ENCODE measurements at regions not wholly inside any gene's neighbourhood (a gene's known extent, or its start where the extent isn't known, plus 50 kb on each side); places are given as distances from the start of the nearest gene placed in this dataset.

DNA sequence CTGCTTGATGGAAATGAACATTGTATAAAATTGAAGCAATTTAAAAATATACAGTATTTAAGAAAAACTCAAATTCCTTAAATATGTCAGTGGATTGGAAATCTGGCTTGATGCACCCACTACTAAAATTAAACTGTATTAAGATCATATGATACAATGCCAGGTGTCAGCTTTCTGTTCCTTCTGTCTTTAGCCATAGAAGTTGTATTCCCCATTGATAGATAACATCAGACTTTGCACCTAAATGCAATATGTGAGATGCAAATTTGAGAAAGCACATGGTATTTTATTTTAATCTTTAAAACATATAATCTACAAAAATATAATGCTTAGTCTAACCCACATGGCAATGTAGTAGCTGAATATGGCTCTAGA is 697.4 kb upstream of the WWC1 start:
- no peaks in the 10 kb centered on the region for H3F3A ChIP-seq (ENCODE audit: insufficient read depth, low read length)
- TF ChIP-seq, protein P1, sequence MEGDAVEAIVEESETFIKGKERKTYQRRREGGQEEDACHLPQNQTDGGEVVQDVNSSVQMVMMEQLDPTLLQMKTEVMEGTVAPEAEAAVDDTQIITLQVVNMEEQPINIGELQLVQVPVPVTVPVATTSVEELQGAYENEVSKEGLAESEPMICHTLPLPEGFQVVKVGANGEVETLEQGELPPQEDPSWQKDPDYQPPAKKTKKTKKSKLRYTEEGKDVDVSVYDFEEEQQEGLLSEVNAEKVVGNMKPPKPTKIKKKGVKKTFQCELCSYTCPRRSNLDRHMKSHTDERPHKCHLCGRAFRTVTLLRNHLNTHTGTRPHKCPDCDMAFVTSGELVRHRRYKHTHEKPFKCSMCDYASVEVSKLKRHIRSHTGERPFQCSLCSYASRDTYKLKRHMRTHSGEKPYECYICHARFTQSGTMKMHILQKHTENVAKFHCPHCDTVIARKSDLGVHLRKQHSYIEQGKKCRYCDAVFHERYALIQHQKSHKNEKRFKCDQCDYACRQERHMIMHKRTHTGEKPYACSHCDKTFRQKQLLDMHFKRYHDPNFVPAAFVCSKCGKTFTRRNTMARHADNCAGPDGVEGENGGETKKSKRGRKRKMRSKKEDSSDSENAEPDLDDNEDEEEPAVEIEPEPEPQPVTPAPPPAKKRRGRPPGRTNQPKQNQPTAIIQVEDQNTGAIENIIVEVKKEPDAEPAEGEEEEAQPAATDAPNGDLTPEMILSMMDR (IDR thresholded peaks at IDR 0.05; ENCODE audit: low read length) = no peak
- TF ChIP-seq EZH2 (IDR thresholded peaks at IDR 0.05; ENCODE audit: borderline replicate concordance, low read length) = no peak
- no peak overlapping the region for H3K9ac ChIP-seq (ENCODE audit: low read length)
- H3K36me3 ChIP-seq (ENCODE audit: insufficient read depth, low read length) = no peaks in the 10 kb centered on the region
- H3K9me3 ChIP-seq (ENCODE audit: low read length) = no peaks in the 10 kb centered on the region
- H3K27ac ChIP-seq (ENCODE audit: low read depth, low read length, poor library complexity, severe bottlenecking) = no peak overlapping the region
- no peak overlapping the region for H3K4me3 ChIP-seq (ENCODE audit: low read depth, low read length, poor library complexity, severe bottlenecking)
- H3K27me3 ChIP-seq (ENCODE audit: insufficient read depth, low read length) = no peaks in the 10 kb centered on the region
- H2AFZ ChIP-seq (ENCODE audit: low read length) = no peak overlapping the region
- no peak overlapping the region for H3K4me2 ChIP-seq (ENCODE audit: low read length)
- no peaks in the 10 kb centered on the region for H4K20me1 ChIP-seq (ENCODE audit: insufficient read depth, low read length)
- H3K79me2 ChIP-seq (ENCODE audit: insufficient read depth, low read length) = no peaks in the 10 kb centered on the region
- no peaks in the 10 kb centered on the region for H3K4me1 ChIP-seq (ENCODE audit: insufficient read depth, low read length, severe bottlenecking)
- no peaks in the 10 kb centered on the region for H3K9me2 ChIP-seq (ENCODE audit: low read depth, low read length)

DNA sequence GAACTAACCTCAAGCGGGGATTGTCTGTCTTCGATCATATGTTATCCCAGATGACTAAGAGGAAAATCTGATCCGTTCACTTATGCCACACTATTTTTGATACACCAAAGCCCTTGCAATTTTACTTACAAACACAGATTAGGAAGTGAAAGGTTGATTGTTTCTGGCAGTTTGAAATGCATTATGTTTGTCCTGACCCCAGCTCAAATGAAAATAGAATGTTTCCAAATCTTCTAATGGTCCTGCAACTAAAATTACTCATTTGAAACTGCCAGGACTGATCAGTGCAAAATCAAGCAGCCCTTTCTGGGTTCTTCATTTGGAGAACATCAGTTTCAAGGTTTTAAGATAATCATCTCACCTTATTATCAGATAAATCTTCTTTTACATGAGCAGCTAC is 696.7 kb upstream of the WWC1 start:
- H3K36me3 ChIP-seq (ENCODE audit: insufficient read depth, low read length) = no peaks in the 10 kb centered on the region
- TF ChIP-seq, protein P1 (IDR thresholded peaks at IDR 0.05; ENCODE audit: low read length) = no peak
- no peak for TF ChIP-seq EZH2 (IDR thresholded peaks at IDR 0.05; ENCODE audit: borderline replicate concordance, low read length)
- H3K4me1 ChIP-seq (ENCODE audit: insufficient read depth, low read length, severe bottlenecking) = no peaks in the 10 kb centered on the region
- H3K27ac ChIP-seq (ENCODE audit: low read depth, low read length, poor library complexity, severe bottlenecking) = no peak overlapping the region
- no peak overlapping the region for H3K4me3 ChIP-seq (ENCODE audit: low read depth, low read length, poor library complexity, severe bottlenecking)
- H3K4me2 ChIP-seq (ENCODE audit: low read length) = no peak overlapping the region
- no peaks in the 10 kb centered on the region for H3F3A ChIP-seq (ENCODE audit: insufficient read depth, low read length)
- H2AFZ ChIP-seq (ENCODE audit: low read length) = no peak overlapping the region
- H3K9ac ChIP-seq (ENCODE audit: low read length) = no peak overlapping the region
- H3K79me2 ChIP-seq (ENCODE audit: insufficient read depth, low read length) = no peaks in the 10 kb centered on the region
- H4K20me1 ChIP-seq (ENCODE audit: insufficient read depth, low read length) = no peaks in the 10 kb centered on the region
- H3K9me3 ChIP-seq (ENCODE audit: low read length) = no peaks in the 10 kb centered on the region
- no peaks in the 10 kb centered on the region for H3K27me3 ChIP-seq (ENCODE audit: insufficient read depth, low read length)
- no peaks in the 10 kb centered on the region for H3K9me2 ChIP-seq (ENCODE audit: low read depth, low read length)

DNA sequence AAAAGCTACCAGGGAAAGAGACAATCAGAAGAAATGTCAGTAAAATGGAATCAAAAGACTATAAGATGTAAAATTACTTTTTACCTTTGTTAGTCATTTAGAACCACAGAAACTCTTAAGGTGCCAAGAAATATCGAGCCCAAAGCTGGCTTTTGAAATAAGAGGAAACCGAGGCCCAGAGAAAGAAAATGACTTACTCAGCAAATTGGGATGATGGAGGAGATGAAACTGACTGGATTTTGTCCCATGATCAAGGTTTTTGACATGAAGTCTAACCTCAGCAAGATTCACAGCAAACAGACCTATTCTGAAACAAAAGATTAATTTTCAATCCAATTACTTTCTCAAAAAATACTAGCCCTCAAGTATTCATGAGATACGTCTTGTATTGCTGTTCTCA is 696.2 kb upstream of the WWC1 start:
- H3K4me1 ChIP-seq (ENCODE audit: insufficient read depth, low read length, severe bottlenecking) = no peaks in the 10 kb centered on the region
- no peak overlapping the region for H3K4me3 ChIP-seq (ENCODE audit: low read depth, low read length, poor library complexity, severe bottlenecking)
- H3K9me3 ChIP-seq (ENCODE audit: low read length) = no peaks in the 10 kb centered on the region
- H3K27ac ChIP-seq (ENCODE audit: low read depth, low read length, poor library complexity, severe bottlenecking) = no peak overlapping the region
- H3K9ac ChIP-seq (ENCODE audit: low read length) = no peak overlapping the region
- H3K79me2 ChIP-seq (ENCODE audit: insufficient read depth, low read length) = no peaks in the 10 kb centered on the region
- no peaks in the 10 kb centered on the region for H3K27me3 ChIP-seq (ENCODE audit: insufficient read depth, low read length)
- no peaks in the 10 kb centered on the region for H4K20me1 ChIP-seq (ENCODE audit: insufficient read depth, low read length)
- H3K36me3 ChIP-seq (ENCODE audit: insufficient read depth, low read length) = no peaks in the 10 kb centered on the region
- TF ChIP-seq EZH2 (IDR thresholded peaks at IDR 0.05; ENCODE audit: borderline replicate concordance, low read length) = no peak
- TF ChIP-seq, protein P1 (IDR thresholded peaks at IDR 0.05; ENCODE audit: low read length) = no peak
- no peak overlapping the region for H2AFZ ChIP-seq (ENCODE audit: low read length)
- H3K9me2 ChIP-seq (ENCODE audit: low read depth, low read length) = no peaks in the 10 kb centered on the region
- no peaks in the 10 kb centered on the region for H3F3A ChIP-seq (ENCODE audit: insufficient read depth, low read length)
- no peak overlapping the region for H3K4me2 ChIP-seq (ENCODE audit: low read length)
